GM13977 (cell line): ENCODE measurements at regions not wholly inside any gene's neighbourhood (a gene's known extent, or its start where the extent isn't known, plus 50 kb on each side); places are given as distances from the start of the nearest gene placed in this dataset.
"Not testable (repeated sequence)": the region's sequence is repeated elsewhere in the genome, so short reads cannot be mapped to it uniquely, and the experiment has no call there.

Experiments used
- DNase-seq: peaks from one replicate; pipeline ENCODE4 v3.0.0; 2012; ENCODE audit warnings: low spot score
- CTCF ChIP-seq: IDR thresholded peaks from 2 replicates; pipeline ENCODE4 v1.5.1; 2012; ENCODE audit warnings: mild to moderate bottlenecking, control low read depth; ENCODE audit not compliant: insufficient read depth; ENCODE audit errors: extremely low read depth, missing control alignments
- in situ Hi-C: fragments of 300-500 bp; cut with MboI; formaldehyde crosslinking; loops from one replicate; pipeline ENCODE4 v1.12.0; 2022; ENCODE audit warnings: low sequenced_read_pairs, low pct_unique_long_range_greater_than_20kb, mixed read lengths, inconsistent platforms; ENCODE audit not compliant: unreplicated experiment

GRCh38 chr6:9697263-9697931 lies 717.5 kb downstream of the TFAP2A start:
- in situ Hi-C loops, result no loop called here
- DNase-seq, result no peak
- TF ChIP-seq CTCF, result no peak

GRCh38 chr6:9690388-9690787 lies 724.5 kb downstream of the TFAP2A start:
- DNase-seq, result no peak
- no peak for TF ChIP-seq CTCF
- in situ Hi-C loops, result no loop called here

- in situ Hi-C loops, DNase-seq: not testable (repeated sequence)
Measured at GRCh38 chr6:9680727-9681126, 734.1 kb downstream of the TFAP2A start.

GRCh38 chr6:9675122-9675521 lies 739.8 kb downstream of the TFAP2A start:
- in situ Hi-C loops, result no loop called here
- TF ChIP-seq CTCF, result no peak
- DNase-seq, result no peak

- DNase-seq, result no peak
- in situ Hi-C loops, result no loop called here
- TF ChIP-seq CTCF, result no peak
Measured at GRCh38 chr6:9659848-9660247, 755.0 kb downstream of the TFAP2A start.

- TF ChIP-seq CTCF, result no peak
- in situ Hi-C loops, result no loop called here
- no peak for DNase-seq
Measured at GRCh38 chr6:9657994-9658393, 756.9 kb downstream of the TFAP2A start.

GRCh38 chr6:9647599-9647998 lies 767.3 kb downstream of the TFAP2A start:
- DNase-seq, result no peak
- in situ Hi-C loops, result no loop called here
- TF ChIP-seq CTCF, result no peak
